ENCODE measurements at regions not wholly inside any gene's neighbourhood (a gene's known extent, or its start where the extent isn't known, plus 50 kb on each side); places are given as distances from the start of the nearest gene placed in this dataset.

DNA sequence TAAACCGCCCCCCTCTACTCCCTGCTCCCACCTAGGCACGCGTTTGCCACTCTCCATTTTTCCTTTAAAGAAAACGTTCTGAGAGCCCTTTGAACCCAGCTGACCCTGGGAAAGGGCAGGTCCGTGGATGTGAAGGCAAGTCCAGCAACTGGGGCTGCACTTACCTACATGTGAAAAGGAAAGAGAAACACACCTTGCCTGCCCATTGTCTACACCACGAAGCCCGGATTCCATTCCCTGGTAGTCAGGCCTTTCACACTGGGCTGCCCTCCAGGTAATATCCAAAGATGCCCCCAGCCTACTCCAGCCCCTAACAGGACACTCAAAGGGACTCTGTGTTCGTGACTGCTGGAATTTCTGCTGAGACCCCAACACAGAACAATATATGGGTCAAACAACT, 94.4 kb downstream of the CD83 start:
- Histone ChIP-seq H3K4me3 (ENCODE audit: low read depth, low read length) (no peak overlapping the region), H3K27ac (no peak overlapping the region), H3K4me2 (ENCODE audit: low read length) (peak overlapping the region; percentile 64), H3K36me3 (ENCODE audit: control insufficient read depth, insufficient read depth, low read length) (no peaks in the 10 kb centered on the region), H3K9me3 (ENCODE audit: control insufficient read depth, low read length) (no peaks in the 10 kb centered on the region), H3K4me1 (peaks cover 9% of the 10 kb centered on the region), H3K27me3 (ENCODE audit: control insufficient read depth, insufficient read depth, low read length) (no peaks in the 10 kb centered on the region), H3K79me2 (no peaks in the 10 kb centered on the region), H3K9ac (no peak overlapping the region), H2AFZ (peak overlapping the region; percentile 80)
- TF ChIP-seq, protein P1, sequence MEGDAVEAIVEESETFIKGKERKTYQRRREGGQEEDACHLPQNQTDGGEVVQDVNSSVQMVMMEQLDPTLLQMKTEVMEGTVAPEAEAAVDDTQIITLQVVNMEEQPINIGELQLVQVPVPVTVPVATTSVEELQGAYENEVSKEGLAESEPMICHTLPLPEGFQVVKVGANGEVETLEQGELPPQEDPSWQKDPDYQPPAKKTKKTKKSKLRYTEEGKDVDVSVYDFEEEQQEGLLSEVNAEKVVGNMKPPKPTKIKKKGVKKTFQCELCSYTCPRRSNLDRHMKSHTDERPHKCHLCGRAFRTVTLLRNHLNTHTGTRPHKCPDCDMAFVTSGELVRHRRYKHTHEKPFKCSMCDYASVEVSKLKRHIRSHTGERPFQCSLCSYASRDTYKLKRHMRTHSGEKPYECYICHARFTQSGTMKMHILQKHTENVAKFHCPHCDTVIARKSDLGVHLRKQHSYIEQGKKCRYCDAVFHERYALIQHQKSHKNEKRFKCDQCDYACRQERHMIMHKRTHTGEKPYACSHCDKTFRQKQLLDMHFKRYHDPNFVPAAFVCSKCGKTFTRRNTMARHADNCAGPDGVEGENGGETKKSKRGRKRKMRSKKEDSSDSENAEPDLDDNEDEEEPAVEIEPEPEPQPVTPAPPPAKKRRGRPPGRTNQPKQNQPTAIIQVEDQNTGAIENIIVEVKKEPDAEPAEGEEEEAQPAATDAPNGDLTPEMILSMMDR (IDR thresholded peaks at IDR 0.05) = no peak

DNA sequence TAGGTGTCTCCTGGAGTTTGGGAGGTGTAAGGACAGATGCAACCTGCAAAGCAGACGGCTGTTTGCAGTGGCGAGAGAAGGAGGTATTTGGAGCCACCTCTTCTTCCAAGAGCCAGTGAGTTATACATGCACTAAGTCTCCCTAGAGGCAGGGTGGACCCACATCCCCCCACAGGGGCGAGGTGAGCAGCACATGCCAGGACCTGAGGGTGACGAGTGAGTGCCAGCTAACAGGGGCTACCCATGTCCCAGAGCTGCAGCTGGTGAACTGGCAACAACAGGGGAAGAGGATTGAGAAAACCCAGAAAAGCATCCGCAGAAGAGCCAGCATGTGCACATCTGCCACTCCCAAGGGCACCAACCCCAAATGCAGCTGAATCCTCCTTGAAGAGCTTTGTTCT, 95.1 kb downstream of the CD83 start:
- TF ChIP-seq, protein P1 (IDR thresholded peaks at IDR 0.05) = no peak
- no peak overlapping the region for H3K9ac ChIP-seq
- no peak overlapping the region for H3K4me2 ChIP-seq (ENCODE audit: low read length)
- H3K4me1 ChIP-seq = peaks cover 9% of the 10 kb centered on the region
- H3K9me3 ChIP-seq (ENCODE audit: control insufficient read depth, low read length) = no peaks in the 10 kb centered on the region
- no peaks in the 10 kb centered on the region for H3K27me3 ChIP-seq (ENCODE audit: control insufficient read depth, insufficient read depth, low read length)
- H3K36me3 ChIP-seq (ENCODE audit: control insufficient read depth, insufficient read depth, low read length) = no peaks in the 10 kb centered on the region
- H3K79me2 ChIP-seq = no peaks in the 10 kb centered on the region
- no peak overlapping the region for H2AFZ ChIP-seq
- H3K4me3 ChIP-seq (ENCODE audit: low read depth, low read length) = no peak overlapping the region
- no peak overlapping the region for H3K27ac ChIP-seq

DNA sequence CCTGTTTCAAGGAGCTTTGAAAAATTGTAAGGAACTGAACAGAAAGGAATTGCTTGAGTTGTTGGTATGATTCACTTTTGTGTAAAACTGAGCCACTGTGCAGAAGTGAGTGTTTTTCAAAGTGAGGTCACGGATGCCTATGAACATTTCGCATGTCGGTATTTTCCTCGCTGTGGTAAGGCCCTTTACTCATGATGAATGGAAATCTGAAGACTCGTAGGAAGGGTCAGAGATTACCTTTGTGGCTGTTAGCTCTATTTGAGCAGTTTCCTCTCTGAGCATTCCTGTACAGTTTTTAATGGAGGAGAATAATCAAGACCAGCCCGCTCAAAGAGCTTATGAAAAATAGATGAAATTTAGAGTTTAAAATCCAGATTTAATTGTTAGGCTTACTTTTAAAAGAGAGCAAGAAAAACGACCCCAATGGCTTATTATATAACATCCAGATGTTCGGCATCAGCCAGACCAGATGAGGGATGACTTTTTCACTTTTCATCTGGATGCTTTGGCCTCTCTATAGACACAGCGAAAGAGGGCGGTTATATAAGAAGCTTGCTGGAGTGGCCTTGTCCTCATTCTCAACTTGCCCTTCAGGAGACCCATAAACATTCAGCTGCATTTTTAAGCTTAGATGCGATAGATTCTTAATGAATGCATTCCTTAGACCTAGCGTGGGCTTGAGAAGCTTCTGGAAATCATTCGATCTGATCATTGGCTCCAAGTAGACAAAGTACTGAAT, 99.5 kb downstream of the CD83 start:
- Histone ChIP-seq H2AFZ (no peak overlapping the region), H3K36me3 (ENCODE audit: control insufficient read depth, insufficient read depth, low read length) (no peaks in the 10 kb centered on the region), H3K4me3 (ENCODE audit: low read depth, low read length) (no peak overlapping the region), H3K27ac (no peak overlapping the region), H3K27me3 (ENCODE audit: control insufficient read depth, insufficient read depth, low read length) (no peaks in the 10 kb centered on the region), H3K4me2 (ENCODE audit: low read length) (no peak overlapping the region), H3K9ac (no peak overlapping the region), H3K79me2 (no peaks in the 10 kb centered on the region), H3K9me3 (ENCODE audit: control insufficient read depth, low read length) (no peaks in the 10 kb centered on the region), H3K4me1 (peaks cover 2% of the 10 kb centered on the region)
- TF ChIP-seq, protein P1 (IDR thresholded peaks at IDR 0.05) = no peak

DNA sequence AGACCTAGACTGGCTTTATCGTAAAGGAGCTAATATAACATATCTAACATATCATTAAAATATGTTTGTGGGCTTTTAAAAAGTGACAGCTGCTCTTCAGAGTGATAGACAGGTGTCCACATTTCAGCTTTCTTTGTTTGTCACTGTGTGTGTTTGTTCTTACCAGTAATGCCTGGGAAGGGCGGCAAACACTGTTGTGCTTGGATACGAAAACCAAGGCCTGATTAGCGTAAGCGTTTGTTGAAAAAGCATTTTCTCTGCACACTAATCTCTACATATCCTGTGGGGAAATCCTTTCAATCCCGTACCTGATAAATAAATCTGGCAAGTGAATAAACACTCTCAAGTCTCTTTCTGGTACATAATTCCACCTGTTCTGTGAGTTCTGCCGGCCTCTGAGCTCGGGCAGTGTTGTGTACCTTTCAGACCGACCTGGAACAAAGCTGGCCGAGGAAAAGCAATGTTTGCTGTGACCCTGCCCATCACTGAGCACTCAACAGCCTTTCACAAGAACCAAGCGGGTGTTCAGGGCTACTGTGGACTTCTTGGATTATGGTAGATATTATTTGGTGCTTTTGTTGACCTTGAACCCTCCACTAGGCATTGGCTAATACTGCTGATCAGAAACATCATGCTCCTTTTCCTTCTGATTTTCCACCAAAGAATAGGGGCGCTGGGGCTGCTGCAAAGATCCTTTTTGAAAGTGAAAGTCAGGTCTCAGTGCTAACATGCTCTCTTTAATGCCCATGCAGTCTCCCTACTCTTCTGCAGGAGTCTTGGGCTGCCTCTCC, 100.4 kb downstream of the CD83 start:
- Histone ChIP-seq H3K4me1 (no peaks in the 10 kb centered on the region), H3K36me3 (ENCODE audit: control insufficient read depth, insufficient read depth, low read length) (no peaks in the 10 kb centered on the region), H3K79me2 (no peaks in the 10 kb centered on the region), H3K27me3 (ENCODE audit: control insufficient read depth, insufficient read depth, low read length) (no peaks in the 10 kb centered on the region), H3K4me3 (ENCODE audit: low read depth, low read length) (no peak overlapping the region), H3K4me2 (ENCODE audit: low read length) (no peak overlapping the region), H3K9ac (no peak overlapping the region), H2AFZ (no peak overlapping the region), H3K9me3 (ENCODE audit: control insufficient read depth, low read length) (no peaks in the 10 kb centered on the region), H3K27ac (no peak overlapping the region)
- TF ChIP-seq, protein P1 (IDR thresholded peaks at IDR 0.05) = no peak

Data from parathyroid adenoma (tissue), 2 donors.